OCI-LY7 (cell line): ENCODE measurements at regions not wholly inside any gene's neighbourhood (a gene's known extent, or its start where the extent isn't known, plus 50 kb on each side); places are given as distances from the start of the nearest gene placed in this dataset.

Source experiments
- EZH2phosphoT487 ChIP-seq: fragments of 200-600 bp; sonication (generic); IDR thresholded peaks from 2 replicates; pipeline ENCODE4 v1.6.1; 2018; ENCODE audit warnings: low read depth, borderline replicate concordance, mild to moderate bottlenecking, mixed run types, antibody characterized with exemption, low read length, moderate library complexity, mixed read lengths
- TF ChIP-seq, protein P1 (sequence below): fragments of 200-600 bp; sonication (generic); conservative IDR thresholded peaks from 2 replicates; pipeline ENCODE4 v1.5.1; 2014; ENCODE audit warnings: mild to moderate bottlenecking, antibody characterized with exemption, low read length, moderate library complexity, mixed read lengths

DNA sequence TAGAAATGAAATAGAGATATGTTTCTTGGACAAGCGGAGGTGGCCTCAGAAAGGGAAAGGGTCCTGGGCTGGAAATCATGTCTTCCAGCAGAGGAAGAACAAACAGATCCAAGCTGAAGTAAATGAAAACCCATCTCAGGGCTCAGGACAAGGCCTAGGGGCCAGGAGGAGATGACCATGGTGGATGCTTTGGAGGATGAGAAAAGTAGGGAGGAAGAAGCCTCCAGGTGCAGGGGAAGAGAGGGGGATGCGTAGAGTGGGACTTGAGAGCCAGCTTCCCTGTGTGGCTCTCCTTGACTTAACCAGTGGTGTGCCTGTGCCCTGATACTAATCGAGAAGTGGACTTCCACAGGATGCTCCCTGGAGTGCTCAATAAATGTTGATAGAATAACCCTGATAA is 203.2 kb downstream of the FAM43A start:
- TF ChIP-seq, protein P1, sequence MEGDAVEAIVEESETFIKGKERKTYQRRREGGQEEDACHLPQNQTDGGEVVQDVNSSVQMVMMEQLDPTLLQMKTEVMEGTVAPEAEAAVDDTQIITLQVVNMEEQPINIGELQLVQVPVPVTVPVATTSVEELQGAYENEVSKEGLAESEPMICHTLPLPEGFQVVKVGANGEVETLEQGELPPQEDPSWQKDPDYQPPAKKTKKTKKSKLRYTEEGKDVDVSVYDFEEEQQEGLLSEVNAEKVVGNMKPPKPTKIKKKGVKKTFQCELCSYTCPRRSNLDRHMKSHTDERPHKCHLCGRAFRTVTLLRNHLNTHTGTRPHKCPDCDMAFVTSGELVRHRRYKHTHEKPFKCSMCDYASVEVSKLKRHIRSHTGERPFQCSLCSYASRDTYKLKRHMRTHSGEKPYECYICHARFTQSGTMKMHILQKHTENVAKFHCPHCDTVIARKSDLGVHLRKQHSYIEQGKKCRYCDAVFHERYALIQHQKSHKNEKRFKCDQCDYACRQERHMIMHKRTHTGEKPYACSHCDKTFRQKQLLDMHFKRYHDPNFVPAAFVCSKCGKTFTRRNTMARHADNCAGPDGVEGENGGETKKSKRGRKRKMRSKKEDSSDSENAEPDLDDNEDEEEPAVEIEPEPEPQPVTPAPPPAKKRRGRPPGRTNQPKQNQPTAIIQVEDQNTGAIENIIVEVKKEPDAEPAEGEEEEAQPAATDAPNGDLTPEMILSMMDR, result no peak
- no peak for TF ChIP-seq EZH2phosphoT487
